Activated T-helper 2 cell treated with anti-CD3 and anti-CD28 coated beads, Interferon-gamma antibody, Interleukin-2, Interleukin-4, amounts not matched to agents 10 μg/mL and 5 μg/mL and 100 μg/mL, durations not matched to agents 14 hours and 24 hours and 36 hours (primary cell): ENCODE measurements at regions not wholly inside any gene's neighbourhood (a gene's known extent, or its start where the extent isn't known, plus 50 kb on each side); places are given as distances from the start of the nearest gene placed in this dataset.

Source experiments
- DNase-seq: peaks from one replicate; pipeline ENCODE4 v3.0.0; 2021; ENCODE audit warnings: low spot score
- H3K27ac Mint-ChIP-seq: one replicate; pipeline ENCODE4 v1.8.0; 2021; ENCODE audit warnings: mixed read lengths
- H3K27me3 Mint-ChIP-seq: one replicate; pipeline ENCODE4 v1.8.0; 2021; ENCODE audit warnings: low read depth, mixed read lengths
- H3K36me3 Mint-ChIP-seq: one replicate; pipeline ENCODE4 v1.8.0; 2021; ENCODE audit warnings: low read depth, mixed read lengths
- H3K4me1 Mint-ChIP-seq: one replicate; pipeline ENCODE4 v1.8.0; 2021; ENCODE audit warnings: low read depth, mixed read lengths
- H3K4me3 Mint-ChIP-seq: one replicate; pipeline ENCODE4 v1.8.0; 2021; ENCODE audit warnings: low read depth, mild to moderate bottlenecking, moderate library complexity, mixed read lengths
- H3K9me3 Mint-ChIP-seq: one replicate; pipeline ENCODE4 v1.8.0; 2021; ENCODE audit warnings: mixed read lengths
- intact Hi-C: fragments of 100-400 bp; cut with micrococcal nuclease; formaldehyde crosslinking; loops from one replicate; pipeline ENCODE4 v1.15.1; 2023

- intact Hi-C loops, result no loop called here
Observed at GRCh38 chr4:151606061-151606460, 154.7 kb downstream of the GATB start.

DNA sequence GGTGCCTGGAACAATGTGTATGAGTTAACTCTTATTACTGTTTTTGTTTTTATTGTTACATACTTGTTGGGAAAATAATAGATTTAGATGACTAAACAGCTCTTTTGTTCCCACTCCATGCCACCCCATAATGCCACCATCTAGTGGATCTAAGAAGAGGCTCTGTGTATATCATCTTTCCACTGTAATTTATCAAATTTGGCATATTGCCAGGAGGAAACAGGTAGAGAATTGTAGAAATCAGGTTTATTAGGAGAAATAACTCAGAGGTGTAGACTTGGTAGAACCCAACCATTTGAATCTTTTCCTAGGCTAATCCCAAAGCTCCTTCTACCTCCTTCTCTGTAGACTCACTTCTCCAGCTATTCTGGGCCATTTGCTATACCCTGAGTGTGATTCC, 150.6 kb downstream of the GATB start:
- H3K9me3 Mint-ChIP-seq, result no peaks in the 10 kb centered on the region
- peaks cover 4% of the 10 kb centered on the region for H3K27me3 Mint-ChIP-seq
- no peak overlapping the region for H3K4me3 Mint-ChIP-seq
- no peak for DNase-seq
- H3K4me1 Mint-ChIP-seq, result no peaks in the 10 kb centered on the region
- no peaks in the 10 kb centered on the region for H3K36me3 Mint-ChIP-seq
- H3K27ac Mint-ChIP-seq, result no peak overlapping the region
- intact Hi-C loops, result no loop called here

More at GRCh38 chr4:151606061-151606460, 154.7 kb downstream of the GATB start:
- no peak overlapping the region for H3K4me3 Mint-ChIP-seq
- no peaks in the 10 kb centered on the region for H3K36me3 Mint-ChIP-seq
- no peaks in the 10 kb centered on the region for H3K9me3 Mint-ChIP-seq
- H3K27me3 Mint-ChIP-seq, result peaks cover 3% of the 10 kb centered on the region
- no peak for DNase-seq
- H3K4me1 Mint-ChIP-seq, result peaks cover 2% of the 10 kb centered on the region
- no peak overlapping the region for H3K27ac Mint-ChIP-seq

GRCh38 chr4:151611960-151612359, 148.8 kb downstream of the GATB start:
- intact Hi-C loops, result no loop called here
- Mint-ChIP-seq H3K27me3 (peaks cover 4% of the 10 kb centered on the region), H3K36me3 (no peaks in the 10 kb centered on the region), H3K27ac (no peak overlapping the region), H3K4me1 (no peaks in the 10 kb centered on the region), H3K4me3 (no peak overlapping the region), H3K9me3 (no peaks in the 10 kb centered on the region)
- DNase-seq, result no peak

DNA sequence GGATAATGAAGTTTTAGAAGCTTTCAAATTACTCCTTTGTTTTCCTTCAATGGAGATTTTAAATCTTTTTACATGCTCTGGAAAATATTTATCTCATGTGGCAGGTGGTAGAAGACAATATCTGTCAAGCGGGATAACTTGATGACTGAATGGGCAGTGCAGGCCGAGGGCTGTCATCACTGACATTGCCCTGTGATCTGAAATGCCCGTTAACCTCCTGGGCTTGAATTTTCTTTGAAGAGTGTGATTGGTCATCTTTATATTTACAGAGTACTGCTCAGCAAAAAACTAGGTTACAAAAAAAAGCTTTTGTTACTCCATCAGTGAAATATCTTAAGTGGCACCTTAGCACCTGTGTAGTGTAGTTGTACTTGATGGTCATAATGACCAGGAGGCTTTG, 147.5 kb downstream of the GATB start:
- Mint-ChIP-seq H3K36me3 (no peaks in the 10 kb centered on the region), H3K27ac (no peak overlapping the region), H3K9me3 (no peaks in the 10 kb centered on the region), H3K4me1 (no peaks in the 10 kb centered on the region), H3K27me3 (peaks cover 4% of the 10 kb centered on the region), H3K4me3 (no peak overlapping the region)
- DNase-seq, result no peak
- intact Hi-C loops, result no loop called here

DNA sequence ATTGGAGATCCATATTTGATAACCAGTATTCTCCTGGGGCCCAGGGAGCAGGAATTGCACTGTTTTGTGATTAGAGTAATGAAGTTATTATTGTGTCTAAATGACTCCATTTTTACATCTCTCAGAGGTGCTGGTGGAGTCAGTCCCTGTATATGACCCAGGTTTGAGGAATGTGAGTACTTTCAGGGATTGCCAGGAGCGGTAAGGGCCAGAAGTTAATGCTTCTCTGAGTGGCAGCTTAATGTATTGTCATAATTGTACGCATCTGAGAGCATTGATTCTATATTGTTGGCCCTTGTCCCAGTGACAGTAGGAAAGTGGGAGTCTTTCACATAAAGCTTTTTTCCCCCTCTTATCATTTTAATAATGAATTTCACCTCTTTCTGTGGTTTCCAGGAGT, 146.2 kb downstream of the GATB start:
- no peak for DNase-seq
- intact Hi-C loops, result no loop called here
- no peaks in the 10 kb centered on the region for H3K36me3 Mint-ChIP-seq
- no peaks in the 10 kb centered on the region for H3K4me1 Mint-ChIP-seq
- H3K27me3 Mint-ChIP-seq, result peaks cover 4% of the 10 kb centered on the region
- H3K9me3 Mint-ChIP-seq, result no peaks in the 10 kb centered on the region
- H3K4me3 Mint-ChIP-seq, result no peak overlapping the region
- no peak overlapping the region for H3K27ac Mint-ChIP-seq

GRCh38 chr4:151618858-151619257, 141.9 kb downstream of the GATB start:
- intact Hi-C loops, result no loop called here
- Mint-ChIP-seq H3K27me3 (peaks cover 5% of the 10 kb centered on the region), H3K9me3 (no peaks in the 10 kb centered on the region), H3K4me1 (no peaks in the 10 kb centered on the region), H3K4me3 (no peak overlapping the region), H3K36me3 (no peaks in the 10 kb centered on the region), H3K27ac (no peak overlapping the region)
- DNase-seq, result no peak

DNA sequence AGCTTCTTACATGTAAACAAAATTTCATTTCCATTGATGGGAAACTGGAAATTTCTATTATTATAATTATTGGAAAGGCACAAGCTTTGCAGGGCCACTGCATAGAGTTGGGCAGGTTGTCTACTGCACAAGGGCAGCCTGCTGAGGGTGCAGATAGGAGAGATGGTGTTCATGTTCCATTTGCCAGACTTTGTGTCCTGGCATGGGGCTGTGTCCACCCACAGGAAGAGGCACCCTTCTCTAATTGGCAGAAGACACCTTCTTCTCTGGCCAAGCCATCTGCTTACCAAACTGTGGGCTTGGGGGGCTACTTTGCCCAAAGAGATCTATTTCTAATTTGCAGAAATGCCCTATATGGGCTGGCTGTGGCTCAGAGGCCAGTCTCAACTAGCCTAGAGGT, 140.7 kb downstream of the GATB start:
- H3K9me3 Mint-ChIP-seq, result no peaks in the 10 kb centered on the region
- no peak for DNase-seq
- peaks cover 5% of the 10 kb centered on the region for H3K27me3 Mint-ChIP-seq
- H3K4me3 Mint-ChIP-seq, result no peak overlapping the region
- intact Hi-C loops, result no loop called here
- no peak overlapping the region for H3K27ac Mint-ChIP-seq
- no peaks in the 10 kb centered on the region for H3K4me1 Mint-ChIP-seq
- no peaks in the 10 kb centered on the region for H3K36me3 Mint-ChIP-seq
